Activated naive CD4-positive, alpha-beta T cell treated with anti-CD3 and anti-CD28 coated beads, Interleukin-2, amount 10 ng/mL, durations not matched to agents 7 days and 5 days (primary cell): ENCODE measurements at regions not wholly inside any gene's neighbourhood (a gene's known extent, or its start where the extent isn't known, plus 50 kb on each side); places are given as distances from the start of the nearest gene placed in this dataset.

Experiments
- CTCF ChIA-PET: fragments of 350-600 bp; sonication (Branson Sonifier 250); formaldehyde crosslinking; loops from one replicate; lab custom pipeline; 2021; ENCODE audit warnings: antibody characterized with exemption; lab: Charles Lee
- DNase-seq: peaks from one replicate; pipeline ENCODE4 v3.0.0-alpha.2; 2020
- H3K27ac Mint-ChIP-seq: one replicate; pipeline ENCODE4 v1.8.0; 2021; ENCODE audit warnings: mild to moderate bottlenecking, moderate library complexity, mixed read lengths
- H3K27me3 Mint-ChIP-seq: one replicate; pipeline ENCODE4 v1.8.0; 2021; ENCODE audit warnings: mild to moderate bottlenecking, mixed read lengths
- H3K36me3 Mint-ChIP-seq: one replicate; pipeline ENCODE4 v1.8.0; 2021; ENCODE audit warnings: mixed read lengths
- H3K4me1 Mint-ChIP-seq: one replicate; pipeline ENCODE4 v1.8.0; 2021; ENCODE audit warnings: mixed read lengths
- H3K4me3 Mint-ChIP-seq: one replicate; pipeline ENCODE4 v1.8.0; 2021; ENCODE audit warnings: mild to moderate bottlenecking, moderate library complexity, mixed read lengths
- H3K9me3 Mint-ChIP-seq: one replicate; pipeline ENCODE4 v1.8.0; 2021; ENCODE audit warnings: mixed read lengths

GRCh38 chr3:193774272-193774915 lies 181.4 kb downstream of the OPA1 start:
- Mint-ChIP-seq H3K4me3 (no peak overlapping the region), H3K9me3 (no peaks in the 10 kb centered on the region), H3K36me3 (no peaks in the 10 kb centered on the region), H3K27me3 (peaks cover 29% of the 10 kb centered on the region), H3K4me1 (peaks cover 23% of the 10 kb centered on the region), H3K27ac (no peak overlapping the region)
- DNase-seq = no peak
- CTCF ChIA-PET = no interaction called here

- Mint-ChIP-seq H3K27ac (no peak overlapping the region), H3K27me3 (peaks cover 34% of the 10 kb centered on the region), H3K4me3 (no peak overlapping the region), H3K36me3 (no peaks in the 10 kb centered on the region), H3K9me3 (no peaks in the 10 kb centered on the region), H3K4me1 (peaks cover 28% of the 10 kb centered on the region)
- DNase-seq = no peak
- CTCF ChIA-PET = no interaction called here
Measured at GRCh38 chr3:193774916-193775285, 181.9 kb downstream of the OPA1 start.

- Mint-ChIP-seq H3K27me3 (peaks cover 40% of the 10 kb centered on the region), H3K4me1 (peaks cover 32% of the 10 kb centered on the region), H3K36me3 (no peaks in the 10 kb centered on the region), H3K9me3 (no peaks in the 10 kb centered on the region), H3K4me3 (no peak overlapping the region), H3K27ac (no peak overlapping the region)
- CTCF ChIA-PET = no interaction called here
- no peak for DNase-seq
Measured at GRCh38 chr3:193775421-193776077, 182.5 kb downstream of the OPA1 start.

- CTCF ChIA-PET = interaction anchor here (1.2 to 5.4 kb wide), 4 partner anchors 8 to 568 kb away, joined by 3 to 35 read pairs (median 5); no protein-coding TSS in a partner anchor
- Mint-ChIP-seq H3K4me1 (peaks cover 34% of the 10 kb centered on the region), H3K27ac (no peak overlapping the region)
Measured at GRCh38 chr3:193776626-193777358, 183.8 kb downstream of the OPA1 start.

GRCh38 chr3:193777524-193777923 lies 184.5 kb downstream of the OPA1 start:
- peaks cover 53% of the 10 kb centered on the region for H3K27me3 Mint-ChIP-seq
- no peak overlapping the region for H3K27ac Mint-ChIP-seq
- no peaks in the 10 kb centered on the region for H3K9me3 Mint-ChIP-seq
- peaks cover 34% of the 10 kb centered on the region for H3K4me1 Mint-ChIP-seq
- H3K36me3 Mint-ChIP-seq = no peaks in the 10 kb centered on the region
- DNase-seq = no peak
- H3K4me3 Mint-ChIP-seq = no peak overlapping the region
- CTCF ChIA-PET = interaction anchor here (1.2 to 5.4 kb wide), 4 partner anchors 8 to 567 kb away, joined by 3 to 35 read pairs (median 5); no protein-coding TSS in a partner anchor

More at GRCh38 chr3:193776626-193777358, 183.8 kb downstream of the OPA1 start:
- H3K27me3 Mint-ChIP-seq = peaks cover 47% of the 10 kb centered on the region
- H3K4me3 Mint-ChIP-seq = peak overlapping the region; percentile 27
- peak; percentile 38 for DNase-seq
- no peaks in the 10 kb centered on the region for H3K9me3 Mint-ChIP-seq
- H3K36me3 Mint-ChIP-seq = no peaks in the 10 kb centered on the region

GRCh38 chr3:193778676-193779075 lies 185.7 kb downstream of the OPA1 start:
- no peaks in the 10 kb centered on the region for H3K9me3 Mint-ChIP-seq
- H3K4me1 Mint-ChIP-seq = peaks cover 34% of the 10 kb centered on the region
- no peaks in the 10 kb centered on the region for H3K36me3 Mint-ChIP-seq
- no peak for DNase-seq
- no peak overlapping the region for H3K4me3 Mint-ChIP-seq
- H3K27me3 Mint-ChIP-seq = peaks cover 59% of the 10 kb centered on the region
- CTCF ChIA-PET = interaction anchor here (0.8 to 5.4 kb wide), 4 partner anchors 10 to 566 kb away, joined by 3 to 35 read pairs (median 4); no protein-coding TSS in a partner anchor
- no peak overlapping the region for H3K27ac Mint-ChIP-seq

GRCh38 chr3:193779933-193780332 lies 186.9 kb downstream of the OPA1 start:
- Mint-ChIP-seq H3K9me3 (no peaks in the 10 kb centered on the region), H3K27me3 (peaks cover 60% of the 10 kb centered on the region), H3K27ac (no peak overlapping the region), H3K36me3 (no peaks in the 10 kb centered on the region), H3K4me3 (no peak overlapping the region), H3K4me1 (peaks cover 34% of the 10 kb centered on the region)
- CTCF ChIA-PET = interaction anchor here (0.6 to 5.4 kb wide), 14 partner anchors 9 to 805 kb away, joined by 3 to 70 read pairs (median 4); partner anchors contain the start of gene HES1
- no peak for DNase-seq

GRCh38 chr3:193780397-193780796 lies 187.4 kb downstream of the OPA1 start:
- DNase-seq = no peak
- no peak overlapping the region for H3K27ac Mint-ChIP-seq
- H3K4me3 Mint-ChIP-seq = no peak overlapping the region
- peaks cover 60% of the 10 kb centered on the region for H3K27me3 Mint-ChIP-seq
- H3K36me3 Mint-ChIP-seq = no peaks in the 10 kb centered on the region
- peaks cover 34% of the 10 kb centered on the region for H3K4me1 Mint-ChIP-seq
- CTCF ChIA-PET = interaction anchor here (0.6 to 5.4 kb wide), 20 partner anchors 8 to 692 kb away, joined by 3 to 70 read pairs (median 4); no protein-coding TSS in a partner anchor
- H3K9me3 Mint-ChIP-seq = no peaks in the 10 kb centered on the region

- Mint-ChIP-seq H3K27me3 (peaks cover 65% of the 10 kb centered on the region), H3K27ac (no peak overlapping the region), H3K4me3 (no peak overlapping the region), H3K36me3 (no peaks in the 10 kb centered on the region), H3K4me1 (peaks cover 34% of the 10 kb centered on the region), H3K9me3 (no peaks in the 10 kb centered on the region)
- peak; percentile 41 for DNase-seq
- CTCF ChIA-PET = interaction anchor here (0.7 to 5.4 kb wide), 18 partner anchors 9 to 691 kb away, joined by 3 to 70 read pairs (median 4); no protein-coding TSS in a partner anchor
Measured at GRCh38 chr3:193780810-193781478, 187.9 kb downstream of the OPA1 start.

GRCh38 chr3:193782276-193782647 lies 189.3 kb downstream of the OPA1 start:
- DNase-seq = no peak
- no peaks in the 10 kb centered on the region for H3K9me3 Mint-ChIP-seq
- no peak overlapping the region for H3K27ac Mint-ChIP-seq
- H3K4me3 Mint-ChIP-seq = no peak overlapping the region
- H3K4me1 Mint-ChIP-seq = peaks cover 22% of the 10 kb centered on the region
- peaks cover 78% of the 10 kb centered on the region for H3K27me3 Mint-ChIP-seq
- CTCF ChIA-PET = interaction anchor here (4.5 kb wide), 1 partner anchor 533 kb away, joined by 70 read pairs; no protein-coding TSS in a partner anchor
- H3K36me3 Mint-ChIP-seq = no peaks in the 10 kb centered on the region

GRCh38 chr3:193782747-193783146 lies 189.7 kb downstream of the OPA1 start:
- H3K27ac Mint-ChIP-seq = no peak overlapping the region
- CTCF ChIA-PET = interaction anchor here (4.5 kb wide), 1 partner anchor 533 kb away, joined by 70 read pairs; no protein-coding TSS in a partner anchor
- no peak for DNase-seq
- no peak overlapping the region for H3K4me3 Mint-ChIP-seq
- no peaks in the 10 kb centered on the region for H3K9me3 Mint-ChIP-seq
- H3K27me3 Mint-ChIP-seq = peaks cover 83% of the 10 kb centered on the region
- no peaks in the 10 kb centered on the region for H3K36me3 Mint-ChIP-seq
- H3K4me1 Mint-ChIP-seq = peaks cover 18% of the 10 kb centered on the region

- Mint-ChIP-seq H3K4me3 (no peak overlapping the region), H3K36me3 (no peaks in the 10 kb centered on the region), H3K4me1 (peaks cover 20% of the 10 kb centered on the region), H3K27me3 (peaks cover 89% of the 10 kb centered on the region), H3K27ac (no peak overlapping the region), H3K9me3 (no peaks in the 10 kb centered on the region)
- CTCF ChIA-PET = interaction anchor here (1.1 to 4.5 kb wide), 2 partner anchors 118 to 532 kb away, joined by 3 to 70 read pairs; no protein-coding TSS in a partner anchor
- no peak for DNase-seq
Measured at GRCh38 chr3:193783166-193783896, 190.3 kb downstream of the OPA1 start.

GRCh38 chr3:193784822-193785221 lies 191.8 kb downstream of the OPA1 start:
- Mint-ChIP-seq H3K36me3 (no peaks in the 10 kb centered on the region), H3K27me3 (peaks cover 79% of the 10 kb centered on the region), H3K27ac (no peak overlapping the region), H3K4me1 (peaks cover 9% of the 10 kb centered on the region), H3K4me3 (no peak overlapping the region), H3K9me3 (no peaks in the 10 kb centered on the region)
- CTCF ChIA-PET = interaction anchor here (1.1 to 1.4 kb wide), 3 partner anchors 119 to 531 kb away, joined by 3 to 9 read pairs (median 3); no protein-coding TSS in a partner anchor
- DNase-seq = no peak
